Upper lobe of left lung (tissue), 6 donors: ENCODE measurements at regions not wholly inside any gene's neighbourhood (a gene's known extent, or its start where the extent isn't known, plus 50 kb on each side); places are given as distances from the start of the nearest gene placed in this dataset.

Source experiments
- ATAC-seq, 2 donors: fragments of 200-7000 bp; cut with Tn5 transposase; one replicate each; pipeline ENCODE4 v1.9.1; 2022; ENCODE audit warnings: mild to moderate bottlenecking in 2 of 2, moderate library complexity in 2 of 2; ENCODE audit not compliant: low FRiP score in 2 of 2
- DNase-seq, 2 donors: peaks; one replicate each; pipeline ENCODE4 v3.0.0-alpha.2; 2019 to 2020
- H3K27ac ChIP-seq, 4 donors: fragments of 200-600 bp; sonication (generic); one replicate each; pipeline ENCODE4 v1.5.1; 2016 to 2019
- H3K27me3 ChIP-seq, 4 donors: fragments of 200-600 bp; sonication (generic); one replicate each; pipeline ENCODE4 v1.5.1; 2017 to 2019
- H3K36me3 ChIP-seq, 4 donors: fragments of 200-600 bp; sonication (generic); one replicate each; pipeline ENCODE4 v1.5.1; 2016 to 2019
- H3K4me1 ChIP-seq, 4 donors: fragments of 200-600 bp; sonication (generic); one replicate each; pipeline ENCODE4 v1.5.1; 2018 to 2019
- H3K4me3 ChIP-seq, 4 donors: fragments of 200-600 bp; sonication (generic); one replicate each; pipeline ENCODE4 v1.5.1; 2017 to 2019; ENCODE audit warnings: mild to moderate bottlenecking in 2 of 4, moderate library complexity in 1 of 4
- H3K9me3 ChIP-seq, 4 donors: fragments of 200-600 bp; sonication (generic); one replicate each; pipeline ENCODE4 v1.5.1; 2018 to 2019
- EP300 ChIP-seq, 4 donors: sonication (generic); formaldehyde crosslinking; IDR thresholded peaks; one replicate each; pipeline ENCODE4 v1.5.1; 2017; ENCODE audit warnings: antibody characterized with exemption in 4 of 4, control low read depth in 2 of 4
- POLR2A ChIP-seq, 4 donors: fragments of 450-650 bp; IDR thresholded peaks; one replicate each; pipeline ENCODE4 v1.5.1; 2016 to 2017; ENCODE audit warnings: antibody characterized with exemption in 4 of 4, mild to moderate bottlenecking in 2 of 4
- POLR2AphosphoS5 ChIP-seq, 2 donors: sonication (generic); formaldehyde crosslinking; IDR thresholded peaks; one replicate each; pipeline ENCODE4 v1.5.1; 2017; ENCODE audit warnings: antibody characterized with exemption in 2 of 2
- WGBS, 2 donors: methylation state at CpG; one replicate each; pipeline ENCODE4 v1.1.5; 2017 to 2018; 5-methylcytosine and 5-hydroxymethylcytosine counted together
- TF ChIP-seq, protein P1 (sequence below), 6 experiments: fragments of 450-650 bp in 4 of 6; fragments of 200-600 bp in 2 of 6; sonication (generic) in 2 of 6; IDR thresholded peaks; one replicate each; pipeline ENCODE4 v1.5.1; 2016 to 2019; ENCODE audit warnings: antibody characterized with exemption in 6 of 6
- donor health status: DM: no; HTN: no; CAD: no; lungs with moderate emphysema.
- donor health status: DM: no; HTN: yes; CAD: no; lungs with severe emphysema.

DNA sequence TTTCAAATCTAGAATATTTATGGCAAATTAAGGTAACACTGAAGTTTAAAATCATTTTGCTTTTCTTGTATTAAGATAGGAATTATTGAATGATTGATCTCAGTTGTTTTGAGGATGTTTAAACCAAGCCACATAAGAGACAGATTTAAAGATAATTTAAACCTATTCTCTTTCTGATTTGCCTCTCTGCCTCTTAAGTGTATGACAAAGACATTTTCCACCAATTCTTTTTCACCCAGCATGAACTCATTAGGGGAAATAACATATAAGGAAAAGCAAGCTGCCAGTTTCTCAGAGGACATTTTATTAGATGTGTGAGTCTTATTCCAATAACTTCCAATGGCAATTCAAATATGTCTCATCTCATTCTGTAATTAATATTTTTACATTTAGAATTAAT is 568.3 kb upstream of the MEF2C start:
- no peak overlapping the region for H3K4me3 ChIP-seq
- DNase-seq (no peak), ATAC-seq (no peak)
- TF ChIP-seq, protein P1, sequence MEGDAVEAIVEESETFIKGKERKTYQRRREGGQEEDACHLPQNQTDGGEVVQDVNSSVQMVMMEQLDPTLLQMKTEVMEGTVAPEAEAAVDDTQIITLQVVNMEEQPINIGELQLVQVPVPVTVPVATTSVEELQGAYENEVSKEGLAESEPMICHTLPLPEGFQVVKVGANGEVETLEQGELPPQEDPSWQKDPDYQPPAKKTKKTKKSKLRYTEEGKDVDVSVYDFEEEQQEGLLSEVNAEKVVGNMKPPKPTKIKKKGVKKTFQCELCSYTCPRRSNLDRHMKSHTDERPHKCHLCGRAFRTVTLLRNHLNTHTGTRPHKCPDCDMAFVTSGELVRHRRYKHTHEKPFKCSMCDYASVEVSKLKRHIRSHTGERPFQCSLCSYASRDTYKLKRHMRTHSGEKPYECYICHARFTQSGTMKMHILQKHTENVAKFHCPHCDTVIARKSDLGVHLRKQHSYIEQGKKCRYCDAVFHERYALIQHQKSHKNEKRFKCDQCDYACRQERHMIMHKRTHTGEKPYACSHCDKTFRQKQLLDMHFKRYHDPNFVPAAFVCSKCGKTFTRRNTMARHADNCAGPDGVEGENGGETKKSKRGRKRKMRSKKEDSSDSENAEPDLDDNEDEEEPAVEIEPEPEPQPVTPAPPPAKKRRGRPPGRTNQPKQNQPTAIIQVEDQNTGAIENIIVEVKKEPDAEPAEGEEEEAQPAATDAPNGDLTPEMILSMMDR (IDR thresholded peaks at IDR 0.05): no peak
- TF ChIP-seq POLR2AphosphoS5 (IDR thresholded peaks at IDR 0.05) (no peak), EP300 (IDR thresholded peaks at IDR 0.05) (no peak), POLR2A (IDR thresholded peaks at IDR 0.05) (no peak)
- no peak overlapping the region for H3K27ac ChIP-seq
- no peaks in the 10 kb centered on the region for H3K36me3 ChIP-seq
- no peaks in the 10 kb centered on the region for H3K27me3 ChIP-seq
- H3K4me1 ChIP-seq: no peaks in the 10 kb centered on the region
- no peaks in the 10 kb centered on the region for H3K9me3 ChIP-seq

- 71 to 81% methylated on average over 1 of the region's 1 CpG for WGBS, 2 donors
- Histone ChIP-seq H3K9me3 (no peaks in the 10 kb centered on the region), H3K36me3 (no peaks in the 10 kb centered on the region), H3K27me3 (no peaks in the 10 kb centered on the region), H3K4me3 (no peak overlapping the region), H3K27ac (no peak overlapping the region), H3K4me1 (no peaks in the 10 kb centered on the region)
- DNase-seq: no peak
- TF ChIP-seq, protein P1 (IDR thresholded peaks at IDR 0.05): no peak
- TF ChIP-seq POLR2A (IDR thresholded peaks at IDR 0.05) (no peak), EP300 (IDR thresholded peaks at IDR 0.05) (no peak), POLR2AphosphoS5 (IDR thresholded peaks at IDR 0.05) (no peak)
- no peak for ATAC-seq
Measured at GRCh38 chr5:89450149-89450538, 567.2 kb upstream of the MEF2C start.

DNA sequence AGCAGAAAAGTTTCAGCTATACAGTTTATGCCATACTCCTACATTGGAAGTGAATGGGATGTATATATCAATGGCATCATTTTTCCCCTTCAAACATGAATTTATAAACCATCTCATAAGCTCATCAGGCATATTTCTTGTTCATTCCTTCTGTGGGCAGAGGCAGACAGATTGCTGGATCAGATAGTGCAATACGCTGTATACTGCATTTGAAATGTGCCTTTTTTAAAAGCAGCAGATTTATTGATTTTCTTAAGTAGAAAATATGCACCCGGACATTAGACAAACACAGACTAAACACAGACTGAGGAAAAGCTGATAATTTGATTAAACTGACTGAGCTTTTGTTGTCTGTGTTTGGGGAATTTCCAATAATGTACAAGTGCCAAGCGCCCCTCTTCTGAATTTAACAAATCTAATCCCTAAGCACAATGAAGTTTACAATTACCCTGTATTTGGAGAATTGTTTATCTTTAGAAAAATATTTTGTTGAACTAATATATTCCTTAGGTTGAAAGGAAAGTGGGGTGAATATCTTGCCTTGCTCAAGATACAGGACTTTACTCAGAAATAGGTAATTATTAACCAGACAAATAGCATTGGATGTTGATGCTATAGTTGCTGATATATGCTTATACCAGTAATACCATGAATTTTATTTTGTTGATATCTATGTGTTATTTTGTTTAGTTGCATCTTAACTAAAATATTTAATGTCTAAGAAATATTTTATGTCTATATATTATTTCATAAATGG is 566.6 kb upstream of the MEF2C start:
- no peaks in the 10 kb centered on the region for H3K9me3 ChIP-seq
- no peak overlapping the region for H3K27ac ChIP-seq
- ATAC-seq (no peak), DNase-seq (no peak)
- H3K4me3 ChIP-seq: no peak overlapping the region
- H3K4me1 ChIP-seq: peaks cover 0 to under 1% (median 0%) of the 10 kb centered on the region in 4 donors
- H3K27me3 ChIP-seq: no peaks in the 10 kb centered on the region
- H3K36me3 ChIP-seq: no peaks in the 10 kb centered on the region
- WGBS, 2 donors: 58% methylated on average over 3 of the region's 3 CpGs
- no peak for TF ChIP-seq EP300 (IDR thresholded peaks at IDR 0.05)
- TF ChIP-seq, protein P1 (IDR thresholded peaks at IDR 0.05): no peak
- TF ChIP-seq POLR2A (IDR thresholded peaks at IDR 0.05): no peak
- no peak for TF ChIP-seq POLR2AphosphoS5 (IDR thresholded peaks at IDR 0.05)

GRCh38 chr5:89447027-89447426 is 564.0 kb upstream of the MEF2C start:
- ATAC-seq: no peak
- Histone ChIP-seq H3K4me1 (peaks cover 0 to 6% (median 0%) of the 10 kb centered on the region in 4 donors), H3K36me3 (no peaks in the 10 kb centered on the region), H3K27ac (no peak overlapping the region), H3K4me3 (no peak overlapping the region), H3K9me3 (no peaks in the 10 kb centered on the region), H3K27me3 (no peaks in the 10 kb centered on the region)
- no peak for TF ChIP-seq POLR2AphosphoS5 (IDR thresholded peaks at IDR 0.05)
- TF ChIP-seq EP300 (IDR thresholded peaks at IDR 0.05): no peak
- TF ChIP-seq, protein P1 (IDR thresholded peaks at IDR 0.05): no peak
- TF ChIP-seq POLR2A (IDR thresholded peaks at IDR 0.05): no peak
- WGBS, 2 donors: 62 to 85% methylated on average over 3 of the region's 3 CpGs
- no peak for DNase-seq
